ENCODE measurements at regions not wholly inside any gene's neighbourhood (a gene's known extent, or its start where the extent isn't known, plus 50 kb on each side); places are given as distances from the start of the nearest gene placed in this dataset.

GRCh38 chr2:239639421-239640185 is 238.8 kb upstream of the HDAC4 start:
- no peak for TF ChIP-seq CTCF (IDR thresholded peaks at IDR 0.05)
- no peak for TF ChIP-seq POLR2AphosphoS5 (IDR thresholded peaks at IDR 0.05)
- no peak for TF ChIP-seq POLR2A (IDR thresholded peaks at IDR 0.05)
